Stimulated activated CD8-positive, alpha-beta memory T cell treated with anti-CD3 and anti-CD28 coated beads, Interleukin-4, amount 100 ng/mL, for 24 hours (primary cell): ENCODE measurements at regions not wholly inside any gene's neighbourhood (a gene's known extent, or its start where the extent isn't known, plus 50 kb on each side); places are given as distances from the start of the nearest gene placed in this dataset.

Experiments
- DNase-seq: peaks from one replicate; pipeline ENCODE4 v3.0.0-alpha.2; 2020; ENCODE audit warnings: low read depth

GRCh38 chr2:16409849-16410248, 255.8 kb downstream of the CYRIA start:
- DNase-seq = no peak

- no peak for DNase-seq
Observed at GRCh38 chr2:16409006-16409390, 256.6 kb downstream of the CYRIA start.

GRCh38 chr2:16408331-16409005, 257.2 kb downstream of the CYRIA start:
- DNase-seq = no peak

GRCh38 chr2:16407358-16407757, 258.3 kb downstream of the CYRIA start:
- no peak for DNase-seq

GRCh38 chr2:16406496-16407289, 258.9 kb downstream of the CYRIA start:
- no peak for DNase-seq

- no peak for DNase-seq
Observed at GRCh38 chr2:16405551-16405950, 260.1 kb downstream of the CYRIA start.

GRCh38 chr2:16404551-16405300, 260.9 kb downstream of the CYRIA start:
- DNase-seq = no peak

GRCh38 chr2:16404146-16404545, 261.5 kb downstream of the CYRIA start:
- DNase-seq = no peak

GRCh38 chr2:16402891-16403290, 262.7 kb downstream of the CYRIA start:
- DNase-seq = no peak

- no peak for DNase-seq
Observed at GRCh38 chr2:16401761-16402300, 263.8 kb downstream of the CYRIA start.

GRCh38 chr2:16400127-16400623, 265.5 kb downstream of the CYRIA start:
- DNase-seq = no peak

- DNase-seq = no peak
Observed at GRCh38 chr2:16398486-16399043, 267.1 kb downstream of the CYRIA start.

GRCh38 chr2:16397681-16398475, 267.8 kb downstream of the CYRIA start:
- DNase-seq = no peak

GRCh38 chr2:16396986-16397385, 268.6 kb downstream of the CYRIA start:
- DNase-seq = no peak

- DNase-seq = no peak
Observed at GRCh38 chr2:16396171-16396570, 269.5 kb downstream of the CYRIA start.

- DNase-seq = no peak
Observed at GRCh38 chr2:16395601-16396000, 270.0 kb downstream of the CYRIA start.

- DNase-seq = no peak
Observed at GRCh38 chr2:16394986-16395550, 270.6 kb downstream of the CYRIA start.

GRCh38 chr2:16394072-16394985, 271.3 kb downstream of the CYRIA start:
- DNase-seq = no peak

GRCh38 chr2:16393500-16394071, 272.0 kb downstream of the CYRIA start:
- DNase-seq = no peak
